GM13977 (cell line): ENCODE measurements at regions not wholly inside any gene's neighbourhood (a gene's known extent, or its start where the extent isn't known, plus 50 kb on each side); places are given as distances from the start of the nearest gene placed in this dataset.

Experiments used
- DNase-seq: peaks from one replicate; pipeline ENCODE4 v3.0.0; 2012; ENCODE audit warnings: low spot score
- in situ Hi-C: fragments of 300-500 bp; cut with MboI; formaldehyde crosslinking; loops from one replicate; pipeline ENCODE4 v1.12.0; 2022; ENCODE audit warnings: low sequenced_read_pairs, low pct_unique_long_range_greater_than_20kb, mixed read lengths, inconsistent platforms; ENCODE audit not compliant: unreplicated experiment
- TF ChIP-seq, protein P1 (sequence below): IDR thresholded peaks from 2 replicates; pipeline ENCODE4 v1.5.1; 2012; ENCODE audit warnings: mild to moderate bottlenecking, control low read depth; ENCODE audit not compliant: insufficient read depth; ENCODE audit errors: extremely low read depth, missing control alignments

- TF ChIP-seq, protein P1, sequence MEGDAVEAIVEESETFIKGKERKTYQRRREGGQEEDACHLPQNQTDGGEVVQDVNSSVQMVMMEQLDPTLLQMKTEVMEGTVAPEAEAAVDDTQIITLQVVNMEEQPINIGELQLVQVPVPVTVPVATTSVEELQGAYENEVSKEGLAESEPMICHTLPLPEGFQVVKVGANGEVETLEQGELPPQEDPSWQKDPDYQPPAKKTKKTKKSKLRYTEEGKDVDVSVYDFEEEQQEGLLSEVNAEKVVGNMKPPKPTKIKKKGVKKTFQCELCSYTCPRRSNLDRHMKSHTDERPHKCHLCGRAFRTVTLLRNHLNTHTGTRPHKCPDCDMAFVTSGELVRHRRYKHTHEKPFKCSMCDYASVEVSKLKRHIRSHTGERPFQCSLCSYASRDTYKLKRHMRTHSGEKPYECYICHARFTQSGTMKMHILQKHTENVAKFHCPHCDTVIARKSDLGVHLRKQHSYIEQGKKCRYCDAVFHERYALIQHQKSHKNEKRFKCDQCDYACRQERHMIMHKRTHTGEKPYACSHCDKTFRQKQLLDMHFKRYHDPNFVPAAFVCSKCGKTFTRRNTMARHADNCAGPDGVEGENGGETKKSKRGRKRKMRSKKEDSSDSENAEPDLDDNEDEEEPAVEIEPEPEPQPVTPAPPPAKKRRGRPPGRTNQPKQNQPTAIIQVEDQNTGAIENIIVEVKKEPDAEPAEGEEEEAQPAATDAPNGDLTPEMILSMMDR: no peak
- in situ Hi-C loops: loop anchor here (25.0 kb wide), 2 partner anchors 209 to 334 kb away; no protein-coding TSS in a partner anchor
- DNase-seq: no peak
Measured at GRCh38 chr6:47403056-47403455, 74.5 kb upstream of the CD2AP start.

DNA sequence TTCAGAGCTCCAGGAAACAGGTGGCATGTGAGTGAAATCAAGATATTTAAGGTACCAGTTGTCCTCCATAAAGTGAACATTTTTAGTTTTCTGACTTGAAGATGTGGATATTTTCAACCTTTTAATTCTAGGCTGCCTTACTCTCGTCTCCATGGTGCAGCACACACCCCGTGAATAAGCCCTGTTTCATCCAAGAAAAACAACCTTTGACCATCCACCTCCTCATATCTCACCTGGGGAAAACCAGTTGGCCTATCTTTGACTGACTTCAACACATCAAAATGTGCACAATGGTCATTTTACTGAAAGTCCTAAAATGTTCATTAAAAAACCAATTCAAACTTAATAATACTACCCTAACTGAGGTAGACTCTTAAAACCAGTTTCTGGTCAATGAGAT, 73.8 kb upstream of the CD2AP start:
- TF ChIP-seq, protein P1: no peak
- in situ Hi-C loops: loop anchor here (25.0 kb wide), 2 partner anchors 208 to 334 kb away; no protein-coding TSS in a partner anchor
- DNase-seq: no peak

DNA sequence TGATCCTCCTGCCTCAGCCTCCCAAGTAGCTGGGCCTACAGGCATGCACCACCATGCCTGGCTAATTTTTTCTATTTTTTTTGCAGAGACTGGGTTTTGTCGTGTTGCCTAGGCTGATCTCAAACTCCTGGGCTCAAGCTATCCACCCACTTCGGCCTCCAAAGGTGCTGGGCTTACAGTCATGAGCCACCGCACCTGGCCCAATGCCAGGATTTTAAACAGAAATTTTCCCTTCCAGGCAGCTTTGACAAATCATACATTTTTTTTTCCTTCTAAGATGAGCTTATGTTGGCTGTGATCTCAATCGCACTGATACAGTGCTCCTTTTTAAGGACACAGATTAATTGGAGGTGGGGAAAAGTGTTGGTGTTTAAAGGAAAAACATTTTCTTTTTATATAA, 73.2 kb upstream of the CD2AP start:
- in situ Hi-C loops: loop anchor here (25.0 kb wide), 2 partner anchors 208 to 333 kb away; no protein-coding TSS in a partner anchor
- TF ChIP-seq, protein P1: no peak
- DNase-seq: no peak

DNA sequence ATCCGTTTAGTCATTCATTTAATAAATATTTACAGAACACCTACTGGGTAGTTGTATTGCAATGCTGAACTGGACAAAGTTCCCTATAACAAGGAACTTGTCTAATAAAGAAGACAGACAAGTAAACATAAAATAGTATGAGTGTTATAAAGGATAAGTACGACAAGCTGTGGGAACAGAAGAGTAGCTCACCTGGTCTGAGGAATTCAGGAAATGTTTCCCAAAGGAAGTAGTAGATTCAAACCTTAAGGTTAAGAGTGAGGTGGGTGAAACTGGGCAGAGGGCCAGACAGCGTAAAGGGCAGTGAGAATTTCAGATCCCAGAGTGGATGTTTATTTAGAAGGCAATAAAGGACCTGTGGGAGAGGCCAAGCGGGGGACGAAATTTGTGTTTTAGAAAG, 72.3 kb upstream of the CD2AP start:
- TF ChIP-seq, protein P1: no peak
- DNase-seq: no peak
- in situ Hi-C loops: loop anchor here (25.0 kb wide), 2 partner anchors 207 to 332 kb away; no protein-coding TSS in a partner anchor

GRCh38 chr6:47407300-47408281, 70.0 kb upstream of the CD2AP start:
- in situ Hi-C loops: loop anchor here (25.0 kb wide), 2 partner anchors 205 to 330 kb away; no protein-coding TSS in a partner anchor
- no peak for DNase-seq
- TF ChIP-seq, protein P1: no peak

- in situ Hi-C loops: loop anchor here (25.0 kb wide), 2 partner anchors 198 to 323 kb away; no protein-coding TSS in a partner anchor
- TF ChIP-seq, protein P1: peak; percentile 79
- DNase-seq: peak; percentile 58
Measured at GRCh38 chr6:47413752-47414422, 63.7 kb upstream of the CD2AP start.
